HEK293 (cell line): ENCODE measurements at regions not wholly inside any gene's neighbourhood (a gene's known extent, or its start where the extent isn't known, plus 50 kb on each side); places are given as distances from the start of the nearest gene placed in this dataset.

Experiments used
- BCL11B ChIP-seq: fragments of 450-650 bp; formaldehyde crosslinking; IDR thresholded peaks from 2 replicates; pipeline ENCODE4 v1.5.1; 2016; ENCODE audit warnings: low read depth, missing biosample characterization, missing genetic modification characterization
- RBAK ChIP-seq: fragments of 450-650 bp; formaldehyde crosslinking; IDR thresholded peaks from 2 replicates; pipeline ENCODE4 v1.5.1; 2016; ENCODE audit warnings: missing biosample characterization, missing genetic modification characterization
- ZNF121 ChIP-seq: fragments of 450-650 bp; formaldehyde crosslinking; IDR thresholded peaks from 2 replicates; pipeline ENCODE4 v1.5.1; 2016; ENCODE audit warnings: missing biosample characterization, missing genetic modification characterization
- ZNF19 ChIP-seq: fragments of 450-650 bp; formaldehyde crosslinking; IDR thresholded peaks from 2 replicates; pipeline ENCODE4; 2016; ENCODE audit warnings: missing biosample characterization, missing genetic modification characterization, low read depth
- ZNF239 ChIP-seq: fragments of 450-650 bp; formaldehyde crosslinking; IDR thresholded peaks from 2 replicates; pipeline ENCODE4 v1.5.1; 2016; ENCODE audit warnings: missing biosample characterization, missing genetic modification characterization
- ZNF404 ChIP-seq: fragments of 450-650 bp; formaldehyde crosslinking; IDR thresholded peaks from 2 replicates; pipeline ENCODE4 v1.5.1; 2017; ENCODE audit warnings: missing biosample characterization, missing genetic modification characterization
- ZNF521 ChIP-seq: fragments of 450-650 bp; formaldehyde crosslinking; IDR thresholded peaks from 2 replicates; pipeline ENCODE4 v1.5.1; 2017; ENCODE audit warnings: missing biosample characterization, mild to moderate bottlenecking, missing genetic modification characterization
- ZNF596 ChIP-seq: fragments of 450-650 bp; IDR thresholded peaks from 2 replicates; pipeline ENCODE4 v1.5.0; 2018; ENCODE audit warnings: missing biosample characterization, mild to moderate bottlenecking, missing genetic modification characterization, moderate library complexity
- TF ChIP-seq, protein P1 (sequence below): fragments of 450-650 bp; formaldehyde crosslinking; IDR thresholded peaks from 2 replicates; pipeline ENCODE4 v1.5.1; 2016; ENCODE audit warnings: missing biosample characterization, missing genetic modification characterization
- TF ChIP-seq, protein P2 (sequence below): fragments of 450-650 bp; formaldehyde crosslinking; IDR thresholded peaks from 2 replicates; pipeline ENCODE4 v1.5.1; 2016; ENCODE audit warnings: missing biosample characterization, missing genetic modification characterization

DNA sequence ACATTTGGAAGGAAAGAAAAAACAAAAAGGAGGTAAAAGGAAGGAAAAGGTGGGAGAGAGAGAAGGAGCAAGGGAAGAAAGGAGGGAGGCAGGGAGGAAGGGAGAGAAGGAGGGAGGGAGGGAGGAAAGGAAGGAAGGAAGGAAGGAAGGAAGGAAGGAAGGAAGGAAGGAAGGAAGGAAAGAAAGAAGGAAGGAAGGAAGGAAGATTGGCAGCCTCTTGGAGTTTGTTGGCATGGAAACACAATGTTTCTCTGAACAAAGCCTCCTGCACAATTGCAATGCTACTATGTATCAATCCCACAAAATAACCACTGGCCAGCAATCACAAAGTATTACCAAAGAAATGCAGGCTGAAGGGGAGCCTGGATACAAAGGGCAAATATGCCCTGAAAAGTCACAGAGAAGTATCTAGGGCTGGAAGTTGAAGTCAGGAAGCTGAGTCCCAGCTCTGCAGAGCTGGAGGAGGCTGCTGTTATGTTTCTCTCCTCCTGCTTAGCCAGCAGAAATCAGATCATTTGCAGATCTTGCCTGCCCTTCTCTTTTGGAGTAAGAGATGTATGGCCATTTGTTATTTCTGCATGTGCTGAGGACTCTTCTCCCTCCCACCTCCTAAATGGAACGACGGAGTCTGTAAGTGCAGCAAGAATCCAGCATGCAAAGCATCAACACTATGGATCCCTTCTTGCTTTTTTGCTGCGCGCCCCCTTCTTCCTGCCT, 195.9 kb upstream of the LDB2 start:
- TF ChIP-seq ZNF521, result no peak
- TF ChIP-seq ZNF19 (tag by site-specific recombination), result no peak
- no peak for TF ChIP-seq RBAK (tag by site-specific recombination)
- TF ChIP-seq, protein P1, sequence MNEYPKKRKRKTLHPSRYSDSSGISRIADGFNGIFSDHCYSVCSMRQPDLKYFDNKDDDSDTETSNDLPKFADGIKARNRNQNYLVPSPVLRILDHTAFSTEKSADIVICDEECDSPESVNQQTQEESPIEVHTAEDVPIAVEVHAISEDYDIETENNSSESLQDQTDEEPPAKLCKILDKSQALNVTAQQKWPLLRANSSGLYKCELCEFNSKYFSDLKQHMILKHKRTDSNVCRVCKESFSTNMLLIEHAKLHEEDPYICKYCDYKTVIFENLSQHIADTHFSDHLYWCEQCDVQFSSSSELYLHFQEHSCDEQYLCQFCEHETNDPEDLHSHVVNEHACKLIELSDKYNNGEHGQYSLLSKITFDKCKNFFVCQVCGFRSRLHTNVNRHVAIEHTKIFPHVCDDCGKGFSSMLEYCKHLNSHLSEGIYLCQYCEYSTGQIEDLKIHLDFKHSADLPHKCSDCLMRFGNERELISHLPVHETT (tag by site-specific recombination), result no peak
- TF ChIP-seq, protein P2, sequence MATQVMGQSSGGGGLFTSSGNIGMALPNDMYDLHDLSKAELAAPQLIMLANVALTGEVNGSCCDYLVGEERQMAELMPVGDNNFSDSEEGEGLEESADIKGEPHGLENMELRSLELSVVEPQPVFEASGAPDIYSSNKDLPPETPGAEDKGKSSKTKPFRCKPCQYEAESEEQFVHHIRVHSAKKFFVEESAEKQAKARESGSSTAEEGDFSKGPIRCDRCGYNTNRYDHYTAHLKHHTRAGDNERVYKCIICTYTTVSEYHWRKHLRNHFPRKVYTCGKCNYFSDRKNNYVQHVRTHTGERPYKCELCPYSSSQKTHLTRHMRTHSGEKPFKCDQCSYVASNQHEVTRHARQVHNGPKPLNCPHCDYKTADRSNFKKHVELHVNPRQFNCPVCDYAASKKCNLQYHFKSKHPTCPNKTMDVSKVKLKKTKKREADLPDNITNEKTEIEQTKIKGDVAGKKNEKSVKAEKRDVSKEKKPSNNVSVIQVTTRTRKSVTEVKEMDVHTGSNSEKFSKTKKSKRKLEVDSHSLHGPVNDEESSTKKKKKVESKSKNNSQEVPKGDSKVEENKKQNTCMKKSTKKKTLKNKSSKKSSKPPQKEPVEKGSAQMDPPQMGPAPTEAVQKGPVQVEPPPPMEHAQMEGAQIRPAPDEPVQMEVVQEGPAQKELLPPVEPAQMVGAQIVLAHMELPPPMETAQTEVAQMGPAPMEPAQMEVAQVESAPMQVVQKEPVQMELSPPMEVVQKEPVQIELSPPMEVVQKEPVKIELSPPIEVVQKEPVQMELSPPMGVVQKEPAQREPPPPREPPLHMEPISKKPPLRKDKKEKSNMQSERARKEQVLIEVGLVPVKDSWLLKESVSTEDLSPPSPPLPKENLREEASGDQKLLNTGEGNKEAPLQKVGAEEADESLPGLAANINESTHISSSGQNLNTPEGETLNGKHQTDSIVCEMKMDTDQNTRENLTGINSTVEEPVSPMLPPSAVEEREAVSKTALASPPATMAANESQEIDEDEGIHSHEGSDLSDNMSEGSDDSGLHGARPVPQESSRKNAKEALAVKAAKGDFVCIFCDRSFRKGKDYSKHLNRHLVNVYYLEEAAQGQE (tag by site-specific recombination), result no peak
- no peak for TF ChIP-seq ZNF239 (tag by site-specific recombination)
- TF ChIP-seq ZNF121 (tag by site-specific recombination), result no peak
- no peak for TF ChIP-seq ZNF596 (tag by site-specific recombination)
- TF ChIP-seq BCL11B, result no peak
- no peak for TF ChIP-seq ZNF404 (tag by site-specific recombination)
